ENCODE measurements at regions not wholly inside any gene's neighbourhood (a gene's known extent, or its start where the extent isn't known, plus 50 kb on each side); places are given as distances from the start of the nearest gene placed in this dataset.

- no peak overlapping the region for H3K4me3 ChIP-seq (ENCODE audit: control insufficient read depth, low read depth, low read length)
- DNase-seq (ENCODE audit: low read depth), result no peak
- TF ChIP-seq CTCF (conservative IDR thresholded peaks at IDR 0.05; ENCODE audit: control insufficient read depth, insufficient read depth, low read depth, low read length), result no peak
Measured at GRCh38 chr9:12627096-12627495, 66.1 kb upstream of the TYRP1 start.

- no peak overlapping the region for H3K4me3 ChIP-seq (ENCODE audit: control insufficient read depth, low read depth, low read length)
- no peak for DNase-seq (ENCODE audit: low read depth)
- no peak for TF ChIP-seq CTCF (conservative IDR thresholded peaks at IDR 0.05; ENCODE audit: control insufficient read depth, insufficient read depth, low read depth, low read length)
Measured at GRCh38 chr9:12628546-12628945, 64.6 kb upstream of the TYRP1 start.

GRCh38 chr9:12629067-12629466 is 64.1 kb upstream of the TYRP1 start:
- no peak for DNase-seq (ENCODE audit: low read depth)
- no peak overlapping the region for H3K4me3 ChIP-seq (ENCODE audit: control insufficient read depth, low read depth, low read length)
- TF ChIP-seq CTCF (conservative IDR thresholded peaks at IDR 0.05; ENCODE audit: control insufficient read depth, insufficient read depth, low read depth, low read length), result no peak

- DNase-seq (ENCODE audit: low read depth), result no peak
- TF ChIP-seq CTCF (conservative IDR thresholded peaks at IDR 0.05; ENCODE audit: control insufficient read depth, insufficient read depth, low read depth, low read length), result no peak
- no peak overlapping the region for H3K4me3 ChIP-seq (ENCODE audit: control insufficient read depth, low read depth, low read length)
Measured at GRCh38 chr9:12631866-12632265, 61.3 kb upstream of the TYRP1 start.

- no peak for DNase-seq (ENCODE audit: low read depth)
- no peak for TF ChIP-seq CTCF (conservative IDR thresholded peaks at IDR 0.05; ENCODE audit: control insufficient read depth, insufficient read depth, low read depth, low read length)
Measured at GRCh38 chr9:12633016-12633765, 60.0 kb upstream of the TYRP1 start.

GRCh38 chr9:12640016-12640587 is 53.1 kb upstream of the TYRP1 start:
- peak; percentile 52 for TF ChIP-seq CTCF (conservative IDR thresholded peaks at IDR 0.05; ENCODE audit: control insufficient read depth, insufficient read depth, low read depth, low read length)
- no peak overlapping the region for H3K4me3 ChIP-seq (ENCODE audit: control insufficient read depth, low read depth, low read length)
- DNase-seq (ENCODE audit: low read depth), result peak; percentile 61

More at GRCh38 chr9:12633016-12633765, 60.0 kb upstream of the TYRP1 start:
- no peak overlapping the region for H3K4me3 ChIP-seq (ENCODE audit: control insufficient read depth, low read depth, low read length)
